HepG2 (cell line): ENCODE measurements at regions not wholly inside any gene's neighbourhood (a gene's known extent, or its start where the extent isn't known, plus 50 kb on each side); places are given as distances from the start of the nearest gene placed in this dataset.

ENCODE experiments used
- ATAC-seq: fragments of 200-7000 bp; cut with Tn5 transposase; 3 replicates; pipeline ENCODE4 v1.9.1; 2020; ENCODE audit warnings: mild to moderate bottlenecking, moderate library complexity
- BruUV-seq: library from RNA; stranded (reverse); fragments of 400-500 nt; replicated peaks from 2 replicates; lab custom pipeline; 2021; lab: Mats Ljungman, UMichigan
- CTCF ChIA-PET: fragments of 300-600 bp; formaldehyde crosslinking; extraction: SDS; loops from one replicate; lab custom pipeline; 2021; ENCODE audit warnings: low total read pairs, inconsistent platforms, low intra/inter-chr PET ratio; lab: Yijun Ruan, JAX
- POLR2A ChIA-PET: fragments of 350-600 bp; sonication (Branson Sonifier 250); formaldehyde crosslinking; loops from one replicate; lab custom pipeline; 2020; ENCODE audit warnings: antibody characterized with exemption, inconsistent platforms; lab: Yijun Ruan, JAX
- DNase-seq: peaks from one replicate; pipeline ENCODE4 v3.0.0-alpha.2; 2015; ENCODE audit warnings: low spot score
- FAIRE-seq: peaks from 3 replicates; lab custom pipeline; 2011; peaks lifted over from hg19 to GRCh38; lab: Jason Lieb, UNC
- H2AFZ ChIP-seq: one replicate; pipeline ENCODE4 v1.6.1; 2011; ENCODE audit warnings: low read length, inconsistent platforms
- H3K27ac ChIP-seq: fragments of 300-600 bp; 3 replicates; pipeline ENCODE4 v1.8.0; 2011; ENCODE audit warnings: mixed run types, mild to moderate bottlenecking, mixed read lengths, low read length, inconsistent platforms; ENCODE audit not compliant: insufficient read depth; ENCODE audit errors: extremely low read length
- H3K27me3 ChIP-seq, 2 experiments: fragments of 200-600 bp in 1 of 2; 2 replicates in 1 of 2; 3 replicates in 1 of 2; pipeline versions ENCODE4 v1.6.0 to v1.8.0; 2011; ENCODE audit warnings: low read length in 2 of 2, mild to moderate bottlenecking in 2 of 2, moderate library complexity in 2 of 2, inconsistent platforms in 1 of 2; ENCODE audit not compliant: insufficient read depth in 2 of 2, control insufficient read depth in 1 of 2
- H3K36me3 ChIP-seq, 2 experiments: fragments of 200-600 bp in 1 of 2; replicated peaks in 1 of 2; 2 replicates in 1 of 2; 3 replicates in 1 of 2; pipeline versions ENCODE4 v1.5.1 to v1.8.0; 2011; ENCODE audit warnings: low read length in 2 of 2, inconsistent platforms in 1 of 2; ENCODE audit not compliant: insufficient read depth in 2 of 2, control insufficient read depth in 1 of 2
- H3K4me1 ChIP-seq: 2 replicates; pipeline ENCODE4 v1.5.1; 2012; ENCODE audit warnings: low read length, inconsistent platforms; ENCODE audit not compliant: insufficient read depth
- H3K4me2 ChIP-seq: 2 replicates; pipeline ENCODE4 v1.6.0; 2011; ENCODE audit warnings: low read depth, low read length, inconsistent platforms
- H3K4me3 ChIP-seq, 3 experiments: fragments of 200-600 bp in 1 of 3; sonication (generic), shearing (Covaris generic) in 1 of 3; replicated peaks in 1 of 3; 2 replicates each; pipeline ENCODE4 v1.5.1; 2011 to 2016; ENCODE audit warnings: low read length in 3 of 3, inconsistent platforms in 2 of 3, low read depth in 2 of 3, mild to moderate bottlenecking in 2 of 3, control low read depth in 1 of 3, mixed read lengths in 1 of 3; ENCODE audit not compliant: insufficient read depth in 1 of 3
- H3K79me2 ChIP-seq: one replicate; pipeline ENCODE4 v1.6.1; 2011; ENCODE audit warnings: low read length, inconsistent platforms; ENCODE audit not compliant: insufficient read depth
- H3K9ac ChIP-seq: 2 replicates; pipeline ENCODE4 v1.6.0; 2011; ENCODE audit warnings: mild to moderate bottlenecking, low read depth, low read length, inconsistent platforms; ENCODE audit not compliant: insufficient read depth
- H3K9me3 ChIP-seq: 2 replicates; pipeline ENCODE4 v1.5.1; 2012; ENCODE audit warnings: mild to moderate bottlenecking, low read length
- H4K20me1 ChIP-seq: 2 replicates; pipeline ENCODE4 v1.6.0; 2011; ENCODE audit warnings: inconsistent platforms, mild to moderate bottlenecking, low read length, moderate library complexity; ENCODE audit not compliant: insufficient read depth
- HOXA7 ChIP-seq: sonication (generic); formaldehyde crosslinking; IDR thresholded peaks from 2 replicates; pipeline ENCODE4 v1.8.1; 2022; ENCODE audit warnings: mild to moderate bottlenecking, missing genetic modification reagents, moderate library complexity
- NCOA2 ChIP-seq: sonication (generic); formaldehyde crosslinking; IDR thresholded peaks from 2 replicates; pipeline ENCODE4 v1.8.0; 2022; ENCODE audit warnings: inconsistent platforms
- ZNF121 ChIP-seq: sonication (generic); formaldehyde crosslinking; IDR thresholded peaks from 2 replicates; pipeline ENCODE4 v1.5.0; 2020; ENCODE audit warnings: mild to moderate bottlenecking, missing genetic modification reagents
- ZNF430 ChIP-seq: sonication (generic); formaldehyde crosslinking; IDR thresholded peaks from 2 replicates; pipeline ENCODE4 v1.9.0; 2021; ENCODE audit warnings: mild to moderate bottlenecking, missing genetic modification reagents
- ZNF883 ChIP-seq: sonication (generic); formaldehyde crosslinking; IDR thresholded peaks from 2 replicates; pipeline ENCODE4 v1.5.1; 2020; ENCODE audit warnings: mild to moderate bottlenecking, missing genetic modification reagents; ENCODE audit errors: not compliant biosample characterization
- WGBS: methylation state at CpG from one replicate; pipeline ENCODE4 v1.1.6; 2017; ENCODE audit warnings: low lambda C conversion rate; 5-methylcytosine and 5-hydroxymethylcytosine counted together
- in situ Hi-C: cut with HindIII; loops from 2 replicates; pipeline ENCODE4 v1.10.0; 2017; ENCODE audit warnings: low pct_unique_long_range_greater_than_20kb; ENCODE audit not compliant: extremely low pct_ligation_motif_present
- intact Hi-C: fragments of 100-400 bp; cut with micrococcal nuclease; formaldehyde crosslinking; loops from one replicate; pipeline ENCODE4 v1.10.0; 2022; ENCODE audit not compliant: unreplicated experiment
- TF ChIP-seq, protein P1 (sequence below): IDR thresholded peaks from 2 replicates; pipeline ENCODE4 v1.6.1; 2012; ENCODE audit warnings: inconsistent platforms
- TF ChIP-seq, protein P2 (sequence below): sonication (generic); formaldehyde crosslinking; IDR thresholded peaks from 2 replicates; pipeline ENCODE4; 2020; ENCODE audit warnings: missing genetic modification reagents, mild to moderate bottlenecking, borderline replicate concordance

DNA sequence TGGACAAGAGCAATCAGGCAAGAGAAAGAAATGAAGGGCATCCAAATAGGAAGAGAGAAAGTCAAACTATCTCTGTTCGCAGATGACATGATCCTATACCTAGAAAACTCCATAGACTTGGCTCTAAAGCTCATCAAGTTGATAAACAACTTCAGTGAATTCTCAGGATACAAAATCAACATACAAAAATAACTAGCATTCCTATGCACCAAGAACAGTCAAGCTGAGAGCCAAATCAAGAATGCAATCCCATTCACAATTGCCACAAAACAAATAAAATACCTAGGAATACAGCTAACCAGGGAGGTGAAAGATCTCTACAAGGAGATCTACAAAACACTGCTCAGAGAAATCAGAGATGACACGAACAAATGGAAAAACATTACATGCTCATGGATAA lies 417.5 kb upstream of the ATP2B1 start:
- no peaks in the 10 kb centered on the region for H3K36me3 ChIP-seq
- ChIA-PET CTCF (no interaction called here), POLR2A (no interaction called here)
- H3K9ac ChIP-seq = no peak overlapping the region
- H2AFZ ChIP-seq = no peak overlapping the region
- intact Hi-C loops = no loop called here
- H3K9me3 ChIP-seq = peaks cover 17% of the 10 kb centered on the region; the same call in 1 of the 2 replicates
- ATAC-seq (no peak), DNase-seq (no peak), FAIRE-seq (no peak)
- no peak for TF ChIP-seq ZNF430 (CRISPR knock-in tag)
- TF ChIP-seq ZNF121 = no peak
- no peak for TF ChIP-seq HOXA7
- TF ChIP-seq NCOA2 (CRISPR knock-in tag) = no peak
- no peak for TF ChIP-seq ZNF883 (CRISPR knock-in tag)
- TF ChIP-seq, protein P1, sequence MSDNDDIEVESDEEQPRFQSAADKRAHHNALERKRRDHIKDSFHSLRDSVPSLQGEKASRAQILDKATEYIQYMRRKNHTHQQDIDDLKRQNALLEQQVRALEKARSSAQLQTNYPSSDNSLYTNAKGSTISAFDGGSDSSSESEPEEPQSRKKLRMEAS = no peak
- TF ChIP-seq, protein P2, sequence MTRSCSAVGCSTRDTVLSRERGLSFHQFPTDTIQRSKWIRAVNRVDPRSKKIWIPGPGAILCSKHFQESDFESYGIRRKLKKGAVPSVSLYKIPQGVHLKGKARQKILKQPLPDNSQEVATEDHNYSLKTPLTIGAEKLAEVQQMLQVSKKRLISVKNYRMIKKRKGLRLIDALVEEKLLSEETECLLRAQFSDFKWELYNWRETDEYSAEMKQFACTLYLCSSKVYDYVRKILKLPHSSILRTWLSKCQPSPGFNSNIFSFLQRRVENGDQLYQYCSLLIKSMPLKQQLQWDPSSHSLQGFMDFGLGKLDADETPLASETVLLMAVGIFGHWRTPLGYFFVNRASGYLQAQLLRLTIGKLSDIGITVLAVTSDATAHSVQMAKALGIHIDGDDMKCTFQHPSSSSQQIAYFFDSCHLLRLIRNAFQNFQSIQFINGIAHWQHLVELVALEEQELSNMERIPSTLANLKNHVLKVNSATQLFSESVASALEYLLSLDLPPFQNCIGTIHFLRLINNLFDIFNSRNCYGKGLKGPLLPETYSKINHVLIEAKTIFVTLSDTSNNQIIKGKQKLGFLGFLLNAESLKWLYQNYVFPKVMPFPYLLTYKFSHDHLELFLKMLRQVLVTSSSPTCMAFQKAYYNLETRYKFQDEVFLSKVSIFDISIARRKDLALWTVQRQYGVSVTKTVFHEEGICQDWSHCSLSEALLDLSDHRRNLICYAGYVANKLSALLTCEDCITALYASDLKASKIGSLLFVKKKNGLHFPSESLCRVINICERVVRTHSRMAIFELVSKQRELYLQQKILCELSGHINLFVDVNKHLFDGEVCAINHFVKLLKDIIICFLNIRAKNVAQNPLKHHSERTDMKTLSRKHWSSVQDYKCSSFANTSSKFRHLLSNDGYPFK = no peak
- no peak overlapping the region for H3K27ac ChIP-seq
- no peaks in the 10 kb centered on the region for H3K79me2 ChIP-seq
- H3K4me3 ChIP-seq = no peak overlapping the region
- H3K4me1 ChIP-seq = no peaks in the 10 kb centered on the region
- BruUV-seq = no TSS peak
- 0% methylated on average over 2 of the region's 2 CpGs for WGBS
- in situ Hi-C loops = no loop called here
- H3K27me3 ChIP-seq = no peaks in the 10 kb centered on the region
- H4K20me1 ChIP-seq = no peaks in the 10 kb centered on the region
- no peak overlapping the region for H3K4me2 ChIP-seq
